Stimulated activated CD4-positive, alpha-beta T cell treated with anti-CD3 and anti-CD28 coated beads, Interleukin-12 subunit alpha, Interleukin-12 subunit beta, amount 100 ng/mL, for 4 hours (primary cell): ENCODE measurements at regions not wholly inside any gene's neighbourhood (a gene's known extent, or its start where the extent isn't known, plus 50 kb on each side); places are given as distances from the start of the nearest gene placed in this dataset.
A peak's percentile ranks its signal among the peaks of the same experiment; 100 is the strongest.
"Not testable (repeated sequence)": the region's sequence is repeated elsewhere in the genome, so short reads cannot be mapped to it uniquely, and the experiment has no call there.

Source experiments
- DNase-seq: peaks from one replicate; pipeline ENCODE4 v3.0.0-alpha.2; 2020

GRCh38 chrX:129361576-129361975, 161.7 kb downstream of the SMARCA1 start:
- no peak for DNase-seq

GRCh38 chrX:129360175-129360574, 163.1 kb downstream of the SMARCA1 start:
- peak; percentile 1 for DNase-seq

GRCh38 chrX:129359269-129359668, 164.0 kb downstream of the SMARCA1 start:
- no peak for DNase-seq

- DNase-seq: not testable (repeated sequence)
Observed at GRCh38 chrX:129357428-129357827, 165.9 kb downstream of the SMARCA1 start.

- no peak for DNase-seq
Observed at GRCh38 chrX:129347291-129347690, 176.0 kb downstream of the SMARCA1 start.

GRCh38 chrX:129346574-129346973, 176.7 kb downstream of the SMARCA1 start:
- no peak for DNase-seq

- DNase-seq: not testable (repeated sequence)
Observed at GRCh38 chrX:129337264-129337663, 186.0 kb downstream of the SMARCA1 start.

- DNase-seq: no peak
Observed at GRCh38 chrX:129323115-129323514, 200.2 kb downstream of the SMARCA1 start.

GRCh38 chrX:129318375-129318774, 204.9 kb downstream of the SMARCA1 start:
- no peak for DNase-seq

GRCh38 chrX:129316461-129316860, 206.8 kb downstream of the SMARCA1 start:
- no peak for DNase-seq

- DNase-seq: no peak
Observed at GRCh38 chrX:129310000-129310399, 213.3 kb downstream of the SMARCA1 start.

GRCh38 chrX:129262912-129263311, 260.4 kb downstream of the SMARCA1 start:
- no peak for DNase-seq

GRCh38 chrX:129255516-129255915, 267.8 kb downstream of the SMARCA1 start:
- not testable (repeated sequence) for DNase-seq

- no peak for DNase-seq
Observed at GRCh38 chrX:129249563-129249962, 273.7 kb downstream of the SMARCA1 start.

- DNase-seq: no peak
Observed at GRCh38 chrX:129247642-129248041, 275.6 kb downstream of the SMARCA1 start.

- DNase-seq: no peak
Observed at GRCh38 chrX:129239371-129239770, 283.9 kb downstream of the SMARCA1 start.

- DNase-seq: no peak
Observed at GRCh38 chrX:129238011-129238410, 285.3 kb downstream of the SMARCA1 start.

- DNase-seq: no peak
Observed at GRCh38 chrX:129235903-129236302, 287.4 kb downstream of the SMARCA1 start.

- DNase-seq: no peak
Observed at GRCh38 chrX:129233786-129234185, 289.5 kb downstream of the SMARCA1 start.

- no peak for DNase-seq
Observed at GRCh38 chrX:129230850-129231512, 292.3 kb downstream of the SMARCA1 start.

- DNase-seq: no peak
Observed at GRCh38 chrX:129230168-129230567, 293.1 kb downstream of the SMARCA1 start.

GRCh38 chrX:129227366-129227765, 295.9 kb downstream of the SMARCA1 start:
- DNase-seq: no peak

- no peak for DNase-seq
Observed at GRCh38 chrX:129193357-129193756, 329.9 kb downstream of the SMARCA1 start.

GRCh38 chrX:129188231-129188630, 335.1 kb downstream of the SMARCA1 start:
- DNase-seq: no peak

- no peak for DNase-seq
Observed at GRCh38 chrX:129176710-129177109, 346.6 kb downstream of the SMARCA1 start.
